Astrocyte (in vitro differentiated cells and primary cell): ENCODE measurements at regions not wholly inside any gene's neighbourhood (a gene's known extent, or its start where the extent isn't known, plus 50 kb on each side); places are given as distances from the start of the nearest gene placed in this dataset.

ENCODE experiments used
- DNase-seq: peaks from one replicate; pipeline ENCODE4 v3.0.0-alpha.2; 2010; ENCODE audit warnings: low read depth
- FAIRE-seq: peaks from 2 replicates; lab custom pipeline; 2011; peaks lifted over from hg19 to GRCh38; lab: Jason Lieb, UNC
- H2AFZ ChIP-seq: 2 replicates; pipeline ENCODE4 v1.6.0; 2012; ENCODE audit warnings: low read depth, low read length, inconsistent platforms
- H3K27ac ChIP-seq: 2 replicates; pipeline ENCODE4 v1.5.1; 2011; ENCODE audit warnings: low read depth, low read length, inconsistent platforms
- H3K27me3 ChIP-seq: 2 replicates; pipeline ENCODE4 v1.6.0; 2011; ENCODE audit warnings: low read length, inconsistent platforms; ENCODE audit not compliant: insufficient read depth
- H3K36me3 ChIP-seq: 2 replicates; pipeline ENCODE4 v1.5.1; 2011; ENCODE audit warnings: low read length, inconsistent platforms; ENCODE audit not compliant: insufficient read depth
- H3K4me1 ChIP-seq: 2 replicates; pipeline ENCODE4 v1.5.1; 2011; ENCODE audit warnings: low read length, inconsistent platforms; ENCODE audit not compliant: insufficient read depth
- H3K4me2 ChIP-seq: 2 replicates; pipeline ENCODE4 v1.6.0; 2012; ENCODE audit warnings: low read length, inconsistent platforms
- H3K4me3 ChIP-seq: 2 replicates; pipeline ENCODE4 v1.5.1; 2011; ENCODE audit warnings: low read depth, mild to moderate bottlenecking, low read length, inconsistent platforms; ENCODE audit not compliant: insufficient read depth
- H3K79me2 ChIP-seq: 2 replicates; pipeline ENCODE4 v1.6.0; 2012; ENCODE audit warnings: mild to moderate bottlenecking, low read length, inconsistent platforms; ENCODE audit not compliant: insufficient read depth
- H3K9ac ChIP-seq: 2 replicates; pipeline ENCODE4 v1.6.0; 2012; ENCODE audit warnings: mild to moderate bottlenecking, low read length, inconsistent platforms
- H3K9me3 ChIP-seq: 2 replicates; pipeline ENCODE4 v1.5.1; 2012; ENCODE audit warnings: low read depth, mild to moderate bottlenecking, low read length, inconsistent platforms; ENCODE audit not compliant: insufficient read depth
- H4K20me1 ChIP-seq: 2 replicates; pipeline ENCODE4 v1.6.0; 2012; ENCODE audit warnings: low read length, inconsistent platforms; ENCODE audit not compliant: insufficient read depth
- H3K27ac Mint-ChIP-seq: one replicate; pipeline ENCODE4 v1.8.0; 2021; ENCODE audit warnings: mild to moderate bottlenecking, mixed read lengths; ENCODE audit not compliant: unreplicated experiment
- H3K27me3 Mint-ChIP-seq: one replicate; pipeline ENCODE4 v1.8.0; 2021; ENCODE audit warnings: low read depth, mixed read lengths; ENCODE audit not compliant: unreplicated experiment
- H3K36me3 Mint-ChIP-seq: one replicate; pipeline ENCODE4 v1.8.0; 2021; ENCODE audit warnings: low read depth, mixed read lengths; ENCODE audit not compliant: unreplicated experiment
- H3K4me1 Mint-ChIP-seq: one replicate; pipeline ENCODE4 v1.8.0; 2021; ENCODE audit warnings: low read depth, mixed read lengths; ENCODE audit not compliant: unreplicated experiment
- H3K4me3 Mint-ChIP-seq: one replicate; pipeline ENCODE4 v1.8.0; 2021; ENCODE audit warnings: mild to moderate bottlenecking, moderate library complexity, mixed read lengths; ENCODE audit not compliant: unreplicated experiment
- H3K9me3 Mint-ChIP-seq: one replicate; pipeline ENCODE4 v1.8.0; 2021; ENCODE audit warnings: mild to moderate bottlenecking, mixed read lengths; ENCODE audit not compliant: unreplicated experiment
- EZH2 ChIP-seq: IDR thresholded peaks from 2 replicates; pipeline ENCODE4 v1.6.1; 2012; ENCODE audit warnings: mild to moderate bottlenecking, low read length, inconsistent platforms; ENCODE audit not compliant: insufficient read depth
- TF ChIP-seq, protein P1 (sequence below): IDR thresholded peaks from 2 replicates; pipeline ENCODE4 v1.5.1; 2011; ENCODE audit warnings: low read depth, mild to moderate bottlenecking, inconsistent platforms, low read length, moderate library complexity; ENCODE audit not compliant: insufficient read depth

DNA sequence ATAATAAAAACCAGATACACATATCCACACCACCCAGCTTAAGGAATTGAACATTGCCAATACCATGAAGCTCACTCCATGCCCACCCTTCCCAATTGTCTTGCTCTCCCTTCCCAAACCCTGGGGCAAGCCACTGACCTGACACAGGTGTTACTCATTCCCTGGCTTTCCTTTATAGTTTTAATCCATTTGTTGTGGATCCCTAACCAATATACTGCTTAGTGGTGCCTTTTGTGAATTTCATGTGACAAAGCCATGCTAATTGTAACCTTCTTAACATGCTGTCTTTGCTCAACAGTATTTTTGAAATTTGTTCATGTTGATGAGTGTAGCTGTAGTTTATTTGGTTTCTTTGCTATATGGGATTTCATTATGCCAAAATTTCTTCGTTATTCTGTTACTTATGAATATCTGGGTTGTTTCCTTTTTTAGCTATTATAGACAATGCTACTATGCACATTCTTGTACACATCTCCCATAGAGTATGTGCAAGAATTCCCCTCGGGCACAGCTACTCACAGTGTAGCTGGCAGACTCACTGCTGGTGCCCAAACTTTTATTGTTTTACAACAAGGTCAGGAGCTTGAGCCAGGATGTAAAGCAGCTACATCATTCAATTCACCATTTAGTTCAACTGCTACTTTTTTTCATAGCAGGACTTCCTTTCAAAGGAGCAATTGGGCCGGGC is 90.8 kb upstream of the ATL2 start:
- no peak for FAIRE-seq
- H3K27ac Mint-ChIP-seq, result no peak overlapping the region

DNA sequence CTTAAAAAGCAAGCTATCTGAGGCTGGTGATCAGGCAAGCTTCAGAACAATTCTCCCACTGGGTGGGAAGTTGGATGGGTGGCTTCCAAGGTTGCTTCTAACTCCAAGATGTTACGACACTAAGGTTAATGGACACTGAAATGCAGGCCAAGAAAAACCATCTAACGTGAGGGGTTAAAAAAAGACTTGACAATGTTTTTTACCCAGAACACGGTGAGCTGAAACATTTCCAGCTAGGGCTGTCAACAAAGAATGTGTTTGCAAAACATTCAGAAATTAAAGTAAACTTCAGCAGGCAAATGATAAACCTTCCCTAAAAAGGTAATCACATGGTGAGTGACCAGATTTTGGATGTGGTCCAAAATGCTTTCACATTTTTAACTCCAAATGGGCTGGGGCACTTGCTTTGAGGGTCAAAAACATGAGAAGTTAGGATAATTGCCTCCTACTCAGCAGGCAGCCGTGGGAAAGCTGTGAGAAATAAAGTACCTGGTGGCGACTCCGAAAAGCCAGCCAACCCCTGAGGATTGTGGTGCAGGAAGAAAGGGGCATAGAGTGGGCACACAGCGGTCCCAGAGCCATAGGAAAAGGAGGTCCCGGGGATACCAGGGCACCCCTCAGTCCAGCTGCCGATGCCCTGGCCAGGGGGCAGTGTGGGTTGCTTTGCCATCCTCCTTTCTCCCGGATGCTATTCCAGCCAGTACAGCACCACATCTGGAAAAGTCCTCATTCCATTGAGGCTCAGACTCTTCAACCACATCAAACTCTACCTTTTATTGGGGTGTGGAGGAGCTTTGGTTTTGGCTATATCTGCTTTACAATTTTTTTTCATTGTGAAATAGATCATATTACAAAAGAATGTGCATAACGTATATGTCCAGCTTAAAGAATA is 90.0 kb upstream of the ATL2 start:
- Histone ChIP-seq H3K4me2 (no peak overlapping the region), H3K27me3 (peaks cover 60% of the 10 kb centered on the region), H3K27ac (no peak overlapping the region), H2AFZ (no peak overlapping the region), H4K20me1 (no peaks in the 10 kb centered on the region), H3K9ac (no peak overlapping the region), H3K79me2 (no peaks in the 10 kb centered on the region), H3K9me3 (no peaks in the 10 kb centered on the region), H3K4me1 (peaks cover 2% of the 10 kb centered on the region), H3K36me3 (no peaks in the 10 kb centered on the region), H3K4me3 (no peak overlapping the region)
- H3K9me3 Mint-ChIP-seq, result no peaks in the 10 kb centered on the region
- H3K4me3 Mint-ChIP-seq, result no peak overlapping the region
- peaks cover 46% of the 10 kb centered on the region for H3K27me3 Mint-ChIP-seq
- no peak for TF ChIP-seq EZH2
- TF ChIP-seq, protein P1, sequence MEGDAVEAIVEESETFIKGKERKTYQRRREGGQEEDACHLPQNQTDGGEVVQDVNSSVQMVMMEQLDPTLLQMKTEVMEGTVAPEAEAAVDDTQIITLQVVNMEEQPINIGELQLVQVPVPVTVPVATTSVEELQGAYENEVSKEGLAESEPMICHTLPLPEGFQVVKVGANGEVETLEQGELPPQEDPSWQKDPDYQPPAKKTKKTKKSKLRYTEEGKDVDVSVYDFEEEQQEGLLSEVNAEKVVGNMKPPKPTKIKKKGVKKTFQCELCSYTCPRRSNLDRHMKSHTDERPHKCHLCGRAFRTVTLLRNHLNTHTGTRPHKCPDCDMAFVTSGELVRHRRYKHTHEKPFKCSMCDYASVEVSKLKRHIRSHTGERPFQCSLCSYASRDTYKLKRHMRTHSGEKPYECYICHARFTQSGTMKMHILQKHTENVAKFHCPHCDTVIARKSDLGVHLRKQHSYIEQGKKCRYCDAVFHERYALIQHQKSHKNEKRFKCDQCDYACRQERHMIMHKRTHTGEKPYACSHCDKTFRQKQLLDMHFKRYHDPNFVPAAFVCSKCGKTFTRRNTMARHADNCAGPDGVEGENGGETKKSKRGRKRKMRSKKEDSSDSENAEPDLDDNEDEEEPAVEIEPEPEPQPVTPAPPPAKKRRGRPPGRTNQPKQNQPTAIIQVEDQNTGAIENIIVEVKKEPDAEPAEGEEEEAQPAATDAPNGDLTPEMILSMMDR, result no peak
- DNase-seq (peak; percentile 3), FAIRE-seq (no peak)
- H3K4me1 Mint-ChIP-seq, result peaks cover 5% of the 10 kb centered on the region
- H3K27ac Mint-ChIP-seq, result no peak overlapping the region
- H3K36me3 Mint-ChIP-seq, result no peaks in the 10 kb centered on the region

More for the DNA sequence above, 90.8 kb upstream of the ATL2 start:
- Histone ChIP-seq H3K27ac (no peak overlapping the region), H3K79me2 (no peaks in the 10 kb centered on the region), H3K4me1 (no peaks in the 10 kb centered on the region), H4K20me1 (no peaks in the 10 kb centered on the region), H3K9me3 (no peaks in the 10 kb centered on the region), H3K4me3 (no peak overlapping the region), H3K27me3 (peaks cover 60% of the 10 kb centered on the region), H3K36me3 (no peaks in the 10 kb centered on the region), H3K4me2 (no peak overlapping the region), H2AFZ (no peak overlapping the region), H3K9ac (no peak overlapping the region)
- no peaks in the 10 kb centered on the region for H3K36me3 Mint-ChIP-seq
- no peak overlapping the region for H3K4me3 Mint-ChIP-seq
- DNase-seq, result no peak
- H3K9me3 Mint-ChIP-seq, result no peaks in the 10 kb centered on the region
- H3K27me3 Mint-ChIP-seq, result peaks cover 52% of the 10 kb centered on the region
- TF ChIP-seq, protein P1, result no peak
- no peak for TF ChIP-seq EZH2
- no peaks in the 10 kb centered on the region for H3K4me1 Mint-ChIP-seq
